NCI-H1092 treated with DMSO at 0.1 percent for 48 hours (cell line): ENCODE measurements at regions not wholly inside any gene's neighbourhood (a gene's known extent, or its start where the extent isn't known, plus 50 kb on each side); places are given as distances from the start of the nearest gene placed in this dataset.

Experiments used
- DNase-seq: peaks from one replicate; lab custom pipeline; 2025; lab: John Stamatoyannopoulos, UW

- no peak for DNase-seq
Observed at GRCh38 chr11:32267679-32268187, 167.6 kb downstream of the WT1 start.

- no peak for DNase-seq
Observed at GRCh38 chr11:32273931-32274330, 161.4 kb downstream of the WT1 start.

- no peak for DNase-seq
Observed at GRCh38 chr11:32279672-32280071, 155.7 kb downstream of the WT1 start.

GRCh38 chr11:32280339-32280738 is 155.0 kb downstream of the WT1 start:
- DNase-seq, result no peak

GRCh38 chr11:32288276-32288675 is 147.1 kb downstream of the WT1 start:
- no peak for DNase-seq

- DNase-seq, result no peak
Observed at GRCh38 chr11:32289701-32290100, 145.6 kb downstream of the WT1 start.

- no peak for DNase-seq
Observed at GRCh38 chr11:32290783-32291182, 144.6 kb downstream of the WT1 start.

- DNase-seq, result peak; percentile 64
Observed at GRCh38 chr11:32297611-32298011, 137.7 kb downstream of the WT1 start.

GRCh38 chr11:32302826-32303225 is 132.5 kb downstream of the WT1 start:
- no peak for DNase-seq

- DNase-seq, result no peak
Observed at GRCh38 chr11:32304521-32304920, 130.8 kb downstream of the WT1 start.

- DNase-seq, result no peak
Observed at GRCh38 chr11:32305460-32305859, 129.9 kb downstream of the WT1 start.

- no peak for DNase-seq
Observed at GRCh38 chr11:32307471-32307870, 127.9 kb downstream of the WT1 start.

GRCh38 chr11:32307913-32308312 is 127.4 kb downstream of the WT1 start:
- no peak for DNase-seq

- no peak for DNase-seq
Observed at GRCh38 chr11:32309530-32310213, 125.7 kb downstream of the WT1 start.

GRCh38 chr11:32310214-32310601 is 125.1 kb downstream of the WT1 start:
- no peak for DNase-seq

GRCh38 chr11:32311346-32312065 is 123.8 kb downstream of the WT1 start:
- no peak for DNase-seq

- no peak for DNase-seq
Observed at GRCh38 chr11:32312206-32312817, 123.0 kb downstream of the WT1 start.

- no peak for DNase-seq
Observed at GRCh38 chr11:32312865-32313403, 122.4 kb downstream of the WT1 start.

GRCh38 chr11:32313477-32313876 is 121.9 kb downstream of the WT1 start:
- no peak for DNase-seq

- no peak for DNase-seq
Observed at GRCh38 chr11:32315121-32315520, 120.2 kb downstream of the WT1 start.

GRCh38 chr11:32316232-32316631 is 119.1 kb downstream of the WT1 start:
- no peak for DNase-seq

GRCh38 chr11:32316858-32317642 is 118.3 kb downstream of the WT1 start:
- no peak for DNase-seq
